HG02610 (cell line): ENCODE measurements at regions not wholly inside any gene's neighbourhood (a gene's known extent, or its start where the extent isn't known, plus 50 kb on each side); places are given as distances from the start of the nearest gene placed in this dataset.
"Not testable (repeated sequence)": the region's sequence is repeated elsewhere in the genome, so short reads cannot be mapped to it uniquely, and the experiment has no call there.

Experiments
- ATAC-seq: cut with Tn5 transposase; IDR thresholded peaks from one replicate; pipeline ENCODE4 v1.9.1; 2021; ENCODE audit warnings: mild to moderate bottlenecking, moderate library complexity; ENCODE audit not compliant: unreplicated experiment

GRCh38 chr13:90709319-90709718 lies 638.2 kb upstream of the MIR17HG start:
- ATAC-seq: no peak

DNA sequence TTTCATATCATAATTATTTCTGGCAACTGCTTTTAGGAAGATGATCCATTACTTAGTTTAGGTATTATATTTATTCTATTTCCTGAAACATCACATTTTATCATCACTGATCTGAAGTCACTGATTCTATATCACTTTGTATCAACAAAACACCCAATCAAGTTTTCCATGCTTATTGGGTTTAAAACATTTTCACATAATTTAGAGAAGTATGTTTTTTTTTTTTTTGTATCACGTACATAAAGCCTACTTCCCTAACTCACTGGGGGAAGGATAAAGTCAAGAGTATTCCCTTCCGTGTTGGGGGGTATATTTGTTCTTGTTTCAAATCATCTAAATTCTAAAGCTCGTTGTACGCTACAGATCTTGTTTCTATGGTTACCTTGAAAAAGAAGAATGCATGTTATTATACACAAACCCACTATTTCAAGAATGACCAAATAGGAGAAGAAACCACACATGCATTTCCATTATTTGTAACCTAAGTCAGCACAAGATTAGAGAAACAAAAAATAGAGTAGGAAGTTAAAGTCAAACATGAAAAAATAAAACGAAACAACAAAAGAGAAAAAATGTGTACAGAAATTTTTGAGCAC lies 637.2 kb upstream of the MIR17HG start:
- ATAC-seq: no peak

GRCh38 chr13:90713441-90714133 lies 633.9 kb upstream of the MIR17HG start:
- no peak for ATAC-seq

GRCh38 chr13:90715485-90715884 lies 632.0 kb upstream of the MIR17HG start:
- ATAC-seq: no peak

GRCh38 chr13:90717451-90717936 lies 630.0 kb upstream of the MIR17HG start:
- no peak for ATAC-seq

GRCh38 chr13:90719461-90719860 lies 628.0 kb upstream of the MIR17HG start:
- ATAC-seq: no peak

- ATAC-seq: no peak
Measured at GRCh38 chr13:90721937-90722336, 625.5 kb upstream of the MIR17HG start.

- ATAC-seq: no peak
Measured at GRCh38 chr13:90723381-90723780, 624.1 kb upstream of the MIR17HG start.

DNA sequence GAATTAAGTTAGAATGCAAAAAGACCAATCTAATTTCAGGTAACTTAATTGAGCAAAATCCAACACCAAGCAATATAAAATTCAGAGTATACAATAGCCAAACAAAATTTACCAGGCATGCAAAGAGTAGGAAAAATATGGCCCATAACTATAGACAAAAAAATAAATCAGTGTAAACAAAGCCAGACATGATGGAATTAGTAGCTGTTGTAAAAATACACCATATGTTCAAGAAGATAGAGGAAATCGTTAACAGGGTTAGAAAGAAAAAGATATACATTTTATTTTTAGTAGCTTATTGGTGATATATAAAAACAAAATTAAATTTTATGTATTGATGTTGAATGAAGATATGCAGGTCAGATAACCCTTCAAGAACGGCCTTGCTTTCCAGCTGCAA lies 621.1 kb upstream of the MIR17HG start:
- no peak for ATAC-seq

GRCh38 chr13:90732049-90732448 lies 615.4 kb upstream of the MIR17HG start:
- no peak for ATAC-seq

DNA sequence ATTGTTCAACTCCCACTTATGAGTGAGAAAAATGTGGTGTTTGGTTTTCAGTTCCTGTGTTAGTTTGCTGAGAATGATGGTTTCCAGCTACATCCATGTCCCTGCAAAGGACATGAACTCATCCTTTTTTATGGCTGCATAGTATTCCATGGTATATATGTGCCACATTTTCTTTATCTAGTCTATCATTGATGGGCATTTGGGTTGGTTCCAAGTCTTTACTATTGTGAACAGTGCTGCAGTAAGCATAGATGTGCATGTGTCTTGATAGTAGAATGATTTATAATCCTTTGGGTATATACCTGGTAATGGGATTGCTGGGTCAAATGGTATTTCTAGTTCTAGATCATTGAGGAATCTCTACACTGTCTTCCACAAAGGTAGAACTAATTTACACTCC lies 613.0 kb upstream of the MIR17HG start:
- not testable (repeated sequence) for ATAC-seq

DNA sequence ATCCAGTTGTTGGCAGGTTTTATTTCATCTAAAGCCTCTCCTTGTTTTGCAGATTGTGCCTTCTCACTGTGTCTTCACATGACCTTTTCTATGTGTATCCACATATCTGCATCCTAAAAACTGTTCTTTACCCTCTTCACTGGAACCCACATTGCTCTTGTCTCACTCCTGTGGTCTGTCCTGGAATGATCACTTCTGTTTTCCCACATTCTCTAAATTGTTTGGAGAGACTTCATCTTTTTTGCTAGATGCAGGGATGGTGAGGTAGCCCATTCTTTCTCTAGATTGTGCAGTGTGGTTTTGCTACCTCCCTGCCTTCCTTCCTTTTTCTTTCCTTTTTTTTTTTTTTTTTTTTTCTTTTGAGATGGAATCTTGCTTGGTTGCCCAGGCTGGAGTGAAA lies 608.6 kb upstream of the MIR17HG start:
- no peak for ATAC-seq

- no peak for ATAC-seq
Measured at GRCh38 chr13:90740099-90740498, 607.4 kb upstream of the MIR17HG start.

- ATAC-seq: no peak
Measured at GRCh38 chr13:90742381-90742780, 605.1 kb upstream of the MIR17HG start.

GRCh38 chr13:90746230-90746629 lies 601.3 kb upstream of the MIR17HG start:
- no peak for ATAC-seq

GRCh38 chr13:90750021-90750420 lies 597.5 kb upstream of the MIR17HG start:
- no peak for ATAC-seq

GRCh38 chr13:90751026-90751425 lies 596.5 kb upstream of the MIR17HG start:
- ATAC-seq: no peak

- no peak for ATAC-seq
Measured at GRCh38 chr13:90752070-90752469, 595.4 kb upstream of the MIR17HG start.

DNA sequence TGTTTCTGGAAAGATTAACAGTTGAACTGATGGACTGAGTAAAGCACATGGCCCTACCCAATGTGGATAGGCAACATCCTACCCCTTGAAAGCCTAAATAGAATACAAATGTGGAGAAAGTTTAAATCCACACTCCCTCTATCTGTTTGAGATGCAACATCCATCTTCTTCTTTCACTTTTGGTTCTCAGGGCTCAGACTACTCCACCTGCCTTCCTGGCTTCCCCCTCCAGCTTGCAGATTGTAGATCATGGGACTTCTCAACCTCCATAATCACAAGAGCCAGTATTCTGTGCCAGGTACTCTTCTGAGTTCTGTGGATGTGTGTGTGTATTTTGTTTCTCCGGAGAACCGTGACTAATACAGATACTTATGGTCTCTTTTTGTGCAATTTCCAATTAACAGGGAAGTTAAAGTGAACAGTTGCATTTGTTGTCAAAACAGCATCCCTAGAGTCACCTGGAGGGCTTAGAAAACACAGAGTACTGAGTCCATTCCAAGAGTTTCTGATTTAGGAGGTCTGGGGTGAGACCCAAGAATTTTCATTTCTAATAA lies 590.3 kb upstream of the MIR17HG start:
- ATAC-seq: no peak

GRCh38 chr13:90760639-90761038 lies 586.8 kb upstream of the MIR17HG start:
- ATAC-seq: no peak

DNA sequence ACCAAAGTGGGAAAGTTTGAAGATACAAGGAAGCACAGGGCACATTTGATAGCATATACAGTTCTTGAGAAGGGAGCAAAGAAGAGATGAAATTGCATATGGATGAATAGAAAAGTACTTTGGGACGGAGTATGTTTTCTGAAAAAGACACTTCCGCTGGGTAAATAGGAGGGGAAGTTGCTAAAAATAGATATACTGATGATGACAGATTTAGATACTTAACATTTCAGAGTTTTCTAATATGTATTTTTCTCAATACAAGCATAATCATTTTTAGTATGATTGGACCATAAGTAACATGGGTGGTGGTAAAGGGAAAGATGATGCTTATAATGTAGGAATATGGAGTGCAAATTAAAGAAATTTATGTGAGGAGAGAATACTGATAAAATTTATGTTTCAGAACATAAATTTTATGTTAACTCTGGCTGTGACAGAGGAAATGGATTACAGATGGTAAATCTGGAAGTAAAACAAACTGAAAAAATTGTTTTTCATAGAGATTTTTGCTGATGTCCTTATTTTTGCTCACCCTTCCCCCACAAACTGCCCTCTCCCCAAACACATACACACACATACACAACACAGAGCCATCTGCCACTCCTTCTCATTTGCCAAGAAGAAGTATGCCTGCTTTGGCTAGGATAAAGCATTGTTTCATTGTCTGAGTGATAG lies 583.9 kb upstream of the MIR17HG start:
- ATAC-seq: no peak

GRCh38 chr13:90766386-90766902 lies 581.0 kb upstream of the MIR17HG start:
- ATAC-seq: no peak
